Caco-2 (cell line): ENCODE measurements at regions not wholly inside any gene's neighbourhood (a gene's known extent, or its start where the extent isn't known, plus 50 kb on each side); places are given as distances from the start of the nearest gene placed in this dataset.

Experiments
- BruUV-seq: library from RNA; stranded (reverse); fragments of 400-500 nt; replicated peaks from 2 replicates; lab custom pipeline; 2021; lab: Mats Ljungman, UMichigan
- CTCF ChIA-PET: fragments of 300-600 bp; sonication (Branson Sonifier 250); formaldehyde crosslinking; loops from one replicate; lab custom pipeline; 2022; ENCODE audit warnings: antibody characterized with exemption; lab: Charles Lee
- POLR2A ChIA-PET: fragments of 300-600 bp; sonication (Branson Sonifier 250); formaldehyde crosslinking; loops from one replicate; lab custom pipeline; 2022; ENCODE audit warnings: antibody characterized with exemption; lab: Charles Lee
- DNase-seq, 2 experiments: peaks; one replicate each; pipeline versions ENCODE4 v3.0.0 to v3.0.0-alpha.2; 2020 to 2022
- H3K27me3 ChIP-seq: replicated peaks from 2 replicates; pipeline ENCODE4 v1.6.0; 2011; ENCODE audit warnings: low read length; ENCODE audit not compliant: control insufficient read depth, insufficient read depth
- H3K36me3 ChIP-seq: 2 replicates; pipeline ENCODE4 v1.5.1; 2011; ENCODE audit warnings: low read length; ENCODE audit not compliant: control insufficient read depth, insufficient read depth
- H3K4me1 ChIP-seq: fragments of 250-450 bp; sonication (Bioruptor Pico); 2 replicates; pipeline ENCODE4 v1.5.1; 2020; ENCODE audit warnings: mild to moderate bottlenecking
- H3K4me3 ChIP-seq: 2 replicates; pipeline ENCODE4 v1.5.1; 2011; ENCODE audit warnings: low read depth, mild to moderate bottlenecking, control low read depth, low read length
- H3K9me3 ChIP-seq: fragments of 250-450 bp; sonication (Bioruptor Pico); 2 replicates; pipeline ENCODE4 v1.5.1; 2020; ENCODE audit warnings: mild to moderate bottlenecking, moderate library complexity
- H3K27ac Mint-ChIP-seq: one replicate; pipeline ENCODE4 v1.8.0; 2022; ENCODE audit warnings: mixed read lengths; ENCODE audit not compliant: unreplicated experiment
- H3K27me3 Mint-ChIP-seq: one replicate; pipeline ENCODE4 v1.8.0; 2022; ENCODE audit warnings: mixed read lengths; ENCODE audit not compliant: insufficient read depth, unreplicated experiment
- H3K36me3 Mint-ChIP-seq: one replicate; pipeline ENCODE4 v1.8.0; 2022; ENCODE audit warnings: mild to moderate bottlenecking, mixed read lengths; ENCODE audit not compliant: insufficient read depth, unreplicated experiment
- H3K4me1 Mint-ChIP-seq: one replicate; pipeline ENCODE4 v1.8.0; 2022; ENCODE audit warnings: low read depth, mixed read lengths; ENCODE audit not compliant: unreplicated experiment
- H3K4me3 Mint-ChIP-seq: one replicate; pipeline ENCODE4 v1.8.0; 2022; ENCODE audit warnings: mild to moderate bottlenecking, moderate library complexity, mixed read lengths; ENCODE audit not compliant: unreplicated experiment
- H3K9me3 Mint-ChIP-seq: one replicate; pipeline ENCODE4 v1.8.0; 2022; ENCODE audit warnings: mixed read lengths; ENCODE audit not compliant: unreplicated experiment
- CTCF ChIP-seq, 2 experiments: fragments of 200-600 bp in 1 of 2; IDR thresholded peaks; 1 replicate in 1 of 2; 2 replicates in 1 of 2; pipeline versions ENCODE4 v1.5.1 to v1.8.0; 2011 to 2022; ENCODE audit warnings: antibody characterized with exemption in 1 of 2, control low read depth in 1 of 2, inconsistent platforms in 1 of 2, low read depth in 1 of 2, low read length in 1 of 2, mild to moderate bottlenecking in 1 of 2, moderate library complexity in 1 of 2; ENCODE audit not compliant: insufficient read depth in 1 of 2, severe bottlenecking in 1 of 2, unreplicated experiment in 1 of 2
- intact Hi-C: fragments of 100-400 bp; cut with micrococcal nuclease; formaldehyde crosslinking; loops from one replicate; pipeline ENCODE4 v1.10.0; 2022; ENCODE audit not compliant: unreplicated experiment

GRCh38 chr6:138031850-138032249 is 75.4 kb downstream of the PERP start:
- Mint-ChIP-seq H3K9me3 (peaks cover 8% of the 10 kb centered on the region), H3K27ac (no peak overlapping the region), H3K4me1 (peaks cover 8% of the 10 kb centered on the region), H3K4me3 (no peak overlapping the region), H3K27me3 (no peaks in the 10 kb centered on the region), H3K36me3 (no peaks in the 10 kb centered on the region)
- intact Hi-C loops, result no loop called here
- no peak for DNase-seq
- Histone ChIP-seq H3K9me3 (no peaks in the 10 kb centered on the region), H3K27me3 (no peaks in the 10 kb centered on the region), H3K4me1 (no peaks in the 10 kb centered on the region), H3K36me3 (no peaks in the 10 kb centered on the region), H3K4me3 (no peak overlapping the region)
- CTCF ChIA-PET, result interaction anchor here (1.1 kb wide), 1 partner anchor 27 kb away, joined by 5 read pairs; no protein-coding TSS in a partner anchor
- TF ChIP-seq CTCF (IDR thresholded peaks at IDR 0.05; ENCODE audit: insufficient read depth in 1 of 2, low read depth in 1 of 2, low read length in 1 of 2, severe bottlenecking in 1 of 2, unreplicated experiment in 1 of 2), result no peak
- no TSS peak for BruUV-seq
- POLR2A ChIA-PET, result no interaction called here

GRCh38 chr6:138032571-138032970 is 74.6 kb downstream of the PERP start:
- H3K9me3 ChIP-seq, result no peaks in the 10 kb centered on the region
- no peaks in the 10 kb centered on the region for H3K27me3 ChIP-seq
- intact Hi-C loops, result no loop called here
- CTCF ChIA-PET, result interaction anchor here (1.1 kb wide), 1 partner anchor 28 kb away, joined by 5 read pairs; no protein-coding TSS in a partner anchor
- H3K4me3 ChIP-seq, result no peak overlapping the region
- peaks cover 8% of the 10 kb centered on the region for H3K9me3 Mint-ChIP-seq
- H3K27ac Mint-ChIP-seq, result no peak overlapping the region
- H3K4me1 ChIP-seq, result no peaks in the 10 kb centered on the region
- no peak for TF ChIP-seq CTCF (IDR thresholded peaks at IDR 0.05; ENCODE audit: insufficient read depth in 1 of 2, low read depth in 1 of 2, low read length in 1 of 2, severe bottlenecking in 1 of 2, unreplicated experiment in 1 of 2)
- POLR2A ChIA-PET, result no interaction called here
- peaks cover 8% of the 10 kb centered on the region for H3K4me1 Mint-ChIP-seq
- no peak for DNase-seq
- no peaks in the 10 kb centered on the region for H3K36me3 ChIP-seq
- H3K4me3 Mint-ChIP-seq, result no peak overlapping the region
- H3K36me3 Mint-ChIP-seq, result no peaks in the 10 kb centered on the region
- H3K27me3 Mint-ChIP-seq, result no peaks in the 10 kb centered on the region
- BruUV-seq, result no TSS peak

- H3K9me3 Mint-ChIP-seq, result peaks cover 8% of the 10 kb centered on the region
- no peak overlapping the region for H3K27ac Mint-ChIP-seq
- TF ChIP-seq CTCF (IDR thresholded peaks at IDR 0.05; ENCODE audit: insufficient read depth in 1 of 2, low read depth in 1 of 2, low read length in 1 of 2, severe bottlenecking in 1 of 2, unreplicated experiment in 1 of 2), result no peak
- BruUV-seq, result no TSS peak
- intact Hi-C loops, result no loop called here
- no peak overlapping the region for H3K4me3 Mint-ChIP-seq
- H3K9me3 ChIP-seq, result no peaks in the 10 kb centered on the region
- no peak overlapping the region for H3K4me3 ChIP-seq
- ChIA-PET CTCF (no interaction called here), POLR2A (no interaction called here)
- peaks cover 8% of the 10 kb centered on the region for H3K4me1 Mint-ChIP-seq
- no peaks in the 10 kb centered on the region for H3K4me1 ChIP-seq
- no peaks in the 10 kb centered on the region for H3K36me3 ChIP-seq
- H3K27me3 ChIP-seq, result no peaks in the 10 kb centered on the region
- no peaks in the 10 kb centered on the region for H3K27me3 Mint-ChIP-seq
- H3K36me3 Mint-ChIP-seq, result no peaks in the 10 kb centered on the region
- no peak for DNase-seq
These were observed 73.0 kb downstream of the PERP start for GRCh38 chr6:138034229-138034628.
